ENCODE measurements at regions not wholly inside any gene's neighbourhood (a gene's known extent, or its start where the extent isn't known, plus 50 kb on each side); places are given as distances from the start of the nearest gene placed in this dataset.
"Not testable (repeated sequence)": the region's sequence is repeated elsewhere in the genome, so short reads cannot be mapped to it uniquely, and the experiment has no call there.

DNA sequence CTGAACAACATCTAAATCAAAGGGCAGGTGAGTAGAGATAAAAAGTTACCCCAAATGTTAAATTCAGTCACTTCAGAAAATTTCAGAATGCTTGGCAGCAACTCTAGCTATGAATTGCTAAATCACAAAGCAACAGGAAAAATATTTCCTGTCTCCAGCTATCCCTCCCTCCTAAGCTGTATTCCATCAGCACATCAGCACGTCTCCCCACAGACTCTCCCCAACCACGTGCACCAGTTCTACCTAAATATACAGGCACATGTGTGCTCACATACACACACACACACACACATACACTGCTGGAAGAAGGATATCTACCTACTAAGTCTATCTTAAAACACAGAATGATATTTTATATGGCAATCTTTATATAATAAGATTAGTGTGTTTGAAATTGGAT, 177.1 kb upstream of the ARHGEF26 start:
- DNase-seq (ENCODE audit: insufficient read length, low spot score) (no peak), FAIRE-seq (no peak)

DNA sequence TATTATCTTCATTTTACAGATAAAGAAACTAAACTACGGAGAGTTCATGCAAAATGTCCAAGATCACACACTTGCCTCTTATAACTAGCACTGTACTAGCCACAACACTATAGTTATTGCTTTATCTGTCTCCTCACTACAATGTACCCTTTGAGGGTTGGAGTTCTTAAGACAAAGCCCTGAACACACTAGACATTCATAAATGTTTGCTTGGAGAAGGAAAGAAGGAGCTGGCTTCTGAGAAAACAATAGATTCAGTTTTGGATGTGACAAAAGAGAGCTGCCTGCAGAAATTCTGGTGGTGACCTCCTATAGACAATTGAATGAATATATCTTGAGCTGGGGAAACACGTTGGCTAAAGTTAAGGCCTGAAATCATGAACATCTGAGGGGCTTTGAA, 169.9 kb upstream of the ARHGEF26 start:
- DNase-seq (ENCODE audit: insufficient read length, low spot score) (no peak), FAIRE-seq (no peak)

DNA sequence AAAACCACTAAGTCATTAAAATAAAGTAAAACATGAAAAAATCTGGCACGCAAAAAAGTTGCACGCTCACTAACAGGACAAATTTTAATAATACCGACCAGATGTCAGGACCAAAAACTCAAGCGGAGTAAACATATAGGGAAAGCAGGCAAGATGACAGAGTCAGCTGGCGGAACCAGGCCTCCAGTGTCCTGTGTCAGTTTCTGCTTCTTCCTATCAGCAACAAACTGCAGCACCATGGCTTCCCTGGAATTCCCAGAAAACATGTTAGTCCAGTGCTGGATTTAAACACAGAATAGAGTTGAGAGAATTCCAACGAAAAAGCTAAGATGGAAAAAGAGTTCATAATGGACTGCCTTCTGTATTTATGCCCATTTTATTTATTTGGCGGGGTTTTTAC, 169.1 kb upstream of the ARHGEF26 start:
- FAIRE-seq (no peak), DNase-seq (ENCODE audit: insufficient read length, low spot score) (no peak)

DNA sequence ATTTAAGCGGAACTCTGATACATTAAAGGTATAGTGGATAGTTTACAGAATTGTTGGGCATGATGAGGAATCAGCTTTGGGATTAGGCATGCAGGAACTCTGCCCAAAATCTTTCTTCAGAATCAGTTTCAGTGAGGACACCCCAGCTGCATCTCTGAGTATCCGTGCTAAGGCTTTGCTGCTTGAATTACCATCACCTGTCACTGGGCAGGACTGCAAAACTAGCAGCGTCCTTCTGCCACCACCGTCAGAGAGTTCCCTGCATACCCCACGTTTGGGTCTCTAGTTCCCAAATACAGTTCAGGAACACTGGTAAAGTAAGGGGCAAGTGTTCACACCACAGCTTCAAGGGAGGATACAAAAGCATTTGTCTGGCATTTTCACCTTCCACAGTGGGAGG, 164.6 kb upstream of the ARHGEF26 start:
- FAIRE-seq (no peak), DNase-seq (ENCODE audit: insufficient read length, low spot score) (no peak)

DNA sequence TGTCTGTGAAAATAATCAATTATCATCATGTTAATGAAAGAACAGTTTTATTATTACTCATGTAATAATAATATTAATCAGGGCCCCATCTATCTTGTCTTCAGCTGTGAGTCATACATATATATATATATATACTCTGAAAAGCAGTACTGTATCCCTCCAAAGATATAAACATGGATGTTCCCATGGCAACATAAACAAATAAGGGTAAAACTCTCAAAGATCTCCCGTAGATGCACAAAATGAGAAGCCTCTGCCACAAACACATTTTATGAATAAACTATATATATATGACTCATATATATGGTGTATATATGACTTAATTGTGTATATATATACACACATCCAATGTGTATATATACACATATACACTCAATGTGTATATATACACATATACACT, 163.8 kb upstream of the ARHGEF26 start:
- DNase-seq (ENCODE audit: insufficient read length, low spot score), result no peak
- FAIRE-seq, result no peak

DNA sequence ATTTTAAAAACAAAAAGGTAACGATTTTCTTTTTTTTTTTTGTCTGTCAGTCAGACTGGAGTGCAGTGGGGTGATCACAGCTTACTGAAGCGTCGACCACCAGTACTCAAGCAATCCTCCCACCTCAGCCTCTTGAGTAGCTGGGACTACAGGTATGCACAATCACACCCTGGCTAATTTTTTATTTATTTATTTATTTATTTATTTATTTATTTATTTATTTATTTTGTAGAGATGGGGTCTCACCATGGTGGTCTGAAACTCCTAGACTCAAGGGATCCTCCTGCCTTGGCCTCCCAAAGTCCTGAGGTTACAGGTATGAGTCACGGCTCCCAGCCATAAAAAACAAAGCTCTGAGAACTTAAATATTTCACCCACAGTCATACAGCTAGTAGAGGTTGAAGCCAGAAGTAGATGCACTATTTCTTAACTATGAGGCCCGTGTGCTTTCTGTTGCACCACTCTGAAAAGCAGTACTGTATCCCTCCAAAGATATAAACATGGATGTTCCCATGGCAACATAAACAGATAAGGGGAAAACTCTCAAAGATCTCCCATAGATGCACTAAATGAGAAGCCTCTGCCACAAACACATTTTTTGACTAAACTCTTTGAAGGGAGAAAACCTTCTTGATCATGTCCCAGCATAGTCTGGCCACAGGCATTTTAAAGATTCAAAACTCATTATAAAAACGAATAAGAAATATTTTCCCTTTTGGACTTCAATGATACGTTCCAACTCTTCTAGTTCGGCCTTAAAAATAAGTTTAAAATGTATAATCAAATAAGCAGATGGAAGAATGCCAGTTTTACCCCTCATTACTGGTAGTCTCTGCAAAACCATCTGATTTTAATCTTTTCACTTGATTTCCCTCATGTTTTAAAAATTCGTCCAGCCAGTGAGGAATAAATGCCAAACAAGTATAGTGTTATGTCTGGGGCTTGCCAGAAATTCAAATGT, 162.3 kb upstream of the ARHGEF26 start:
- DNase-seq (ENCODE audit: insufficient read length, low spot score) (no peak), FAIRE-seq (no peak)

DNA sequence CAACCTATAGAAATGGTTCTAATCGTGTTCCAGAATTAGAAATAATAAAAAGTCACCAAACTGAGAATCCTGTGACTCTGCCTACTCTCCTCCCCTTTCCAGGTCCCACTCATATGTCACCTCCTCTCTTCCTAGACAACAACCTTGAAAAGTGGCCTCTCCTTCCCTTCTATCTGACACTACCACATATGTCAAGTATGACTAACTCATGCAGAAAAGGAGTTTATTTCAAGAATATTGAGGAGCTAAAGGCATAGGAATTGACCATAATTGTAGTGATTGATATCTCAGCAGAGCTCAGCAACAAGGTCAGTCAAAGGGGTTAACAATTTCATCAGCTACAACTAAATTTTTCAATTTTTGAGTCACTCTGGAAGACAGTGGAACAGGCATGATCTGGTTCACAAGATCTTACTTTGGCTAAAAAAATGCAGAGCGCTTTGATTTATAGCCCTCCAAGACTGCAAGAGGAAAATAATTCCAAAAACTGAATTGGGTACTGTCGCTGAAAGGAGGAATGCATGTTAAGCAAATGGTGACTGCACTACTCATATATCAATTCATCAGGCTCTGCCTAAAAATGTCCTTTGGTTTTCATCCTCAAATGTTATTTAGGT, 160.6 kb upstream of the ARHGEF26 start:
- FAIRE-seq (no peak), DNase-seq (ENCODE audit: insufficient read length, low spot score) (no peak)

DNA sequence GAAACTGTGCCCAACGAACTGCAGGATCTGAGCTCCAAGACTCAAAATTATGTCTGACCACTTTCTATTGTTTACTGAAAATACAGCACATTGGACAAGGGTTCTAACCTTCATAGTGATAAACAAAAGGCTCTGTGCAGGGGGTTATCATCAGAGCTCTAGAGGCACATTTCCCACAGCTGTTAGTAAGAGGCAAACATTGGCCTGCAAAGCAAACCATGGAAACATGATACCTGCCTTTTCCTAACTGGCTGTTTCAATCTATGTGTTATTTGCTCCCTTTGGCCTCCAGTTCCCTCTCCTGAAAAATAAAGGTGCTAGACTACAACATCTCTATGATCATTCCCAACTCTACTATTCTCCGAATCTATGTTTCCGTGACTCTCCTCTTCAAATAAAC, 159.7 kb upstream of the ARHGEF26 start:
- DNase-seq (ENCODE audit: insufficient read length, low spot score), result no peak
- no peak for FAIRE-seq

DNA sequence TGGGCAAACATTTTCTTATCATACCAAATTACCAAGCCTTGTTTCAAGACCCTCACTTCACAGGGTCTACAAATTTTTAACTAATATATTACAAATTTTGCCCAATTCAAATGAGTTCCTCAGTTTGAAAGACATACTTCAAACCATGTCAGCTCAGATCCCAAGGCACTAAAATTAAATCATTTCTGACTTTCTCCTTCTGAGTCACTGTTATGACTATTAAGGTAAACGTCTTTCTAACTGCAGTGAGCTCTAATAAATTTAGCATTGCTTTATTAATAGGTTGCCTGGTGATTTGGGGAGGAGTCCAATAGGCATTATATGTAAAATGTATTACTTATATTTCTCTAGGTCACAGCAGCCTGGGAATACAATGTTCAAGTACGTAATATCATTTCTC, 158.2 kb upstream of the ARHGEF26 start:
- no peak for DNase-seq (ENCODE audit: insufficient read length, low spot score)
- no peak for FAIRE-seq

DNA sequence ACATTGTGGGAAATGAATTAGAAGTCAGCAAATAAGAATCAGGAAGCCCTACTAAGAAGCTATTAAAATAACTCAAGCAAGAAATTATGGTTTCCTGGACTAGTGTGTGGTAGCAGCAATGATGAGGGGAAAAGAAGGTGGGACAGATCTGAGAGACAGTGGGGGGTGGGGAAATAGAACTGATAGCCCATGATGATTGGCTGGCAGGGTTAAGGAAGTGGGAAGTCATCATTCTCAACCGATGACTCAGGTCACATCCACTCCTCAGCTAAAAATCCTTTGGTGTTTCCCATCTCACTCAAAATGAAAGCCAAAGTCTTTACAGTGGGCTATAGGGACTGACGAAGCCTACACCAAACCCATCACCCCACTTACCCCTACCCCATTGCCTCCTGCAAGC, 153.9 kb upstream of the ARHGEF26 start:
- FAIRE-seq (no peak), DNase-seq (ENCODE audit: insufficient read length, low spot score) (no peak)

DNA sequence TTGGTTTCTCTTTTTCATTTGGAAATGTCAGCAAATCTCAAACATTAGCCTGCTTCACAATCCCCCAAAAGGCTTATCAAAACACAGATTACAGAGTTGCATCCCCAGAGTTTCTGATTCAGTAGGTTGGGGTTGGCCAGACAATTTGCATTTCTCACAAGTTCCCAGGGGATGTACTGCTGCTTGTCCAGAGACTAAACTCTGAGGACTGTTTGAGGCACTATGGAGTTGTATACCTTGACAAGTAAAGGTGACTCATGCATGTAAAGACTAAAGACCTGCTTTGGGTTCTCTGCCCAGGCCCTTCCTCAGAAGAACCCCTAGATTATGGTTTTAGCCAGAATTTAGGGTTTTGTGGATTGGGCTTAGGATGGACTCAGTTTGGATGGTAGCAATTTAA, 151.1 kb upstream of the ARHGEF26 start:
- FAIRE-seq (no peak), DNase-seq (ENCODE audit: insufficient read length, low spot score) (no peak)

DNA sequence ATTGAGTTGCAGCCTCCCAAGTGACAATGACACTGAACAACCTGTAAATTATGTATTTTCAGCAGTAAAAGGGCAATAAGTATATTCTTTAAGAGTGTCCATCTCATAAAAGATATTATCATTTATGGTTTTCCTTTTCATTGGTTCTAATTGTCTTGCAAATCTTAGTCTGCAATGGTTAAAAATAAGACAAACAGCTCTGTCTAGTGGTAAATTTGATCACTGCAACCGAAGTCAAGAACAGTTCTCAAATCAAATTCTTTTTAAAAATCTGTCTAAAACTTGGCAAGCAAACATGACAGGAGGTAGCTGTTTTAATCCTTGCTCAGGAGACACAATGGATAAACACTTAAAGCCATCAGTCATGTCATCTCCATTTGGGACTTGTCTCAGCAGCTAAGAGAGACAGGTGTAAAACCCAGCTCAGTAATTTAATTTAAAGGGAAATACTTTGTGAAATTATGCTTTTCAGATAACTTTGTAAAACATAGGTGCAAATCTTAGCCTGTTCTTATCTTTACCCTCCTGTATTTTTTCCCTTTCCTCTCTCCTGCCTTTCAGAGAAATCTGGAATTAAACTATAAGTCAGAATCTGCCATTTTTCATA, 150.3 kb upstream of the ARHGEF26 start:
- no peak for FAIRE-seq
- peak; percentile 4 for DNase-seq (ENCODE audit: insufficient read length, low spot score)

DNA sequence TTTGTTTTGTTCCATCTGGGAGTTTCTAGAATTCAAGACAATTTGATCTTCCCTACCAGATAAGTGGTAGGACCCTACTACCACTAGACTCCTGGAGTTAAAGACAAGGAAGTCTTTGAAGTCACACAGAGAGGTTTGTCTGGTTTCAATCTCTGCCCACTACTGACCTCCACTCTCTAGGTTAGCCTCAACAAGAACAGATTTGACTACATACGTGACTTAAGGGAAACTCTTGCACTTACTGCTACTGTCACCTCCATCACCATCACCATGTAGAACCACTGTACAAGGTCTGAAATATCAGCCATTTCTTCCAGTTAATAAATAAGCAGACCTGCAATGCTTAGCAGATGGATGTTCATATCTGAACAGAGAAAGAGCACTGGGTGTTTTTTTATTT, 148.3 kb upstream of the ARHGEF26 start:
- no peak for DNase-seq (ENCODE audit: insufficient read length, low spot score)
- no peak for FAIRE-seq

DNA sequence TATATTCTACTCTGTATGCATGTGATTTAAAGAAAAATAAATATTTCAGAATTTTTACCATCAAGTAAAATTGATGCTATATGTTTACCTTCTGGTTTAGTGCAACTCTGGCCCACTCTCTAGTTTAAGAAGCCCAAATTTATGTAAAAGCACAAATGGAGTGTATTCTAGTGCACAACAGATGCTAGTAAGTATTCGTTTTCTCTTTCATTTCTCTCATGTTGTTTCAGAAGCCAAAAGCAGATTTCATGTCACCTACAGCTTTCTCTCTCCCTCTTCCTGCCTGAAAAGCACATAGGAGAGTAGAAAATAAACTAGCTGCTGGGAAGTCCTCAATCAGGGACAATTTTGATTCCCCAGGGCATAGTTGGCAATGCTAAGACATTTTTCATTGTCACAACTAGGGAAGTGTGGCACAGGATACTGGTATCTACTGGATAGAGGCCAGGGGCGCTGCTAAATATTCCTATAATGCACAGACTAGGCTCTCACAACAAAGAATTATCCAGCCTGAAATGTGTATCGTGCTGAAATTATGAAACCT, 147.4 kb upstream of the ARHGEF26 start:
- DNase-seq (ENCODE audit: insufficient read length, low spot score), result no peak
- no peak for FAIRE-seq

DNA sequence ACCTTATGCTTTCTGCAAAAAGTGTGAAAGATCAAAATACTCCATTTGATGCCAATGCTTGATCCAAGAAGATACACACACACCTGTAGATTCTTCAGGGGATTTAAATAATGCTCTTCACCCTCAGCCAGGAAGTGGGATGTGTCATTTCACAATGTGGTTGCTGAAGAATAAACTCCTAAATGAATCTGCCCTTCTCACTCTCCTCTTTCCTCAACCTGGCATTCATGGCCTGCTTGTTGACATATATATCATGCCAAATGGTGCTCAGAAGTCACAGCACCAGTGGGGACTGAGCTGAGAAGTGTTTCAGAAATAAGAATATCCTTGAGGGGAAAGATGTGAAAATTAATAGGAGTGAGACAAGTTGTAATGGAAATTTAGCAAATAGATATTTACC, 146.6 kb upstream of the ARHGEF26 start:
- DNase-seq (ENCODE audit: insufficient read length, low spot score) (no peak), FAIRE-seq (no peak)

DNA sequence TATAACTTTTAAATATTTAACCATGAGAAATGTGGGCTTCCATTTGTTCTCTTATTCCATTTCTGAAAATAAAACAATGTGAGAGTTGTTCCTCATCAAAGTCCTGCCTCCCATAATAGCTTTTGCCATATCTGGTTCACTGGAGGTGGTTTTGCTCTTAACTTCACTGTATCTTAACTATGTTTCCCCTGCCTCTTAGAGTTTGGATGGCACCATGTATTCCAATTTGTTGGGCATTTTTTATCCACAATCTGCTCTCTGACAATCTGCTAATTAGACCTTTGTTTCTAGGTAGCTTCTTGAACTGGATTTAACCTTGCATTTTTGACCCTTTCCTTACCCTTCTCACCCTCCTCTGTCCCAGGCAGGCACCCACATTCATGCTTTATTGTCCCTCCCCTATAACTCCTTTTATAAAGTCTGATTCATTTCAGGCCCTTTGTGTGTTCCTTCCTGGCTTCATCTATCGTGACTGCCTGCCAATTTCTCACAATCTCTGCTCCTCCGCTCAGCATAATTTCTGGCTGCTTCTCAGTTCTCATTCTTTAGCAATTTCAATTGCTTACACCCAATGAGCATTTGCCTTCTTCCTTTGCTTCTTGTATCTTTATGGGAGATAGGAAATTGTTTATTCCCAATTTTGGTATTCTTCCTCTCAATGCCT, 144.2 kb upstream of the ARHGEF26 start:
- no peak for FAIRE-seq
- no peak for DNase-seq (ENCODE audit: insufficient read length, low spot score)

DNA sequence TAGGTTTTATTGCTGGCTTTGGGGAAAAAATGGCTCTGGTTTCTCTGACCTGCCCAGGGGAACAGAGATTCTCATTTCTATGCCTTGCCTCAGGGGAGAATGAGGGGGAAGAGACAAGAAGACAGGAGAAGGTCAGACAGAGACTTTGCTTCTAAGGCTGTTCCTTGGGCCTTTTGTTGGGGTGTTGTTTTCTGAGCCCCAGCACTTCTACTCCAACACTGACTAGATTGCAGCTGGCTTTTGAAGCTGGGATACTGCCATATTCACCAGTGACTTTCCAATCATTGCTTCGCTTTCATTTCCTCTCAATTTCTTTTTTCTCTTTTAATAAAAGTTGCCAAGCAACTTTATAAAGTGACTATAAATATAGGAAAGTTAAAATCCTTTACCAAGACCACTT, 143.2 kb upstream of the ARHGEF26 start:
- no peak for DNase-seq (ENCODE audit: insufficient read length, low spot score)
- no peak for FAIRE-seq

DNA sequence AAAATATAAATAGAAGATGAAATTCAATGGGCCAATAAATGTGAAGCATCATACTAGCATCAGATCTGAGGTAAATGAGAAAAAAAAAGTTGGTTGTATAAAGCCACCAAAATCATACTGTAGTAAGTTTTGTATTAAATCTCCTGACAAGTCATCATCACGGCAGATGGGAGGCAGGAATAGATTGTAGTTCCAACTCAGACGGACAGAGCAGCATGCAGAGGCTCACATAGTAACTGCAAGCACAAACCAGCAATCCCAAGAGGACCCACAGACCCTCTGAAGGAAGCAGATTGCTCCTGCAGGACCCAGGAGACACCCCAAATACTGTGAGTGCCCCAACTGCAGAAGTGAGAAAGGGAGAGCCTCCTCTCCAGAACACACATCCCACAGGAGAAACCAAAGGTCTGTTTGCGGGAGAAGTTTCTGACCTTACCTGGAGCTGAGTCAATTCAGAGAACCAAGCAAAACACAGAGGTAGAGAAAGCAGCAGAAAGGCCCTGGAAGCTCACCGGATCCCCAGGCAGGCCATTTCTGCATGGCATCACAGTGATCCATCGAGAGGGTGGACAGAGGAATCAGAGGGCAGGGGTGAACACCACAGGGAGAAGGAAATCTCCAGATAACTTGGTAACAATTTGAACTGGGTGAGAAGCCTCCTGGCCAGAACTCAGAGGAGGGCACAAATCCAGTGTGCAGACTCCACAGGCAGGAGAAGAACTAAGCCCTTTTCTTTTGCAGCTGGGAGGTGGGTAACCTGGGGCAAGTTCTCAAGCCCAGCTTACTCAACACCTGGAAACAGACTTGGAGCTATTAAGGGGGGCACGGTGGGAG, 141.6 kb upstream of the ARHGEF26 start:
- FAIRE-seq (no peak), DNase-seq (ENCODE audit: insufficient read length, low spot score) (no peak)

DNA sequence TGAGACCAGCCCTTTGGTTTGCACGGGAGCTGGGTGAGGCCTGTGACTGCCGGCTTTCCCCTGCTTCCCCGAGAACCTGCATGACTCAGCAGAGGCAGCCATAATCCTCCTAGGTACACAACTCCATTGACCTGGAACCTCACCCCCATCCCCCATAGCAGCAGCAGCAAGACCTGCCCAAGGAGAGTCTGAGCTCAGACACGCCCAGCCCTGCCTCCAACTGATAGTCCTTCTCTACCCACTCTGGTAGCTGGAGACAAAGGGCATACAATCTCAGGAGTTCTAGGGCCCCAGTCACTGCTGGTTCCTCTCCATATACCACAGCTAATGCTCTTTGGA, 141.0 kb upstream of the ARHGEF26 start:
- FAIRE-seq, result no peak
- no peak for DNase-seq (ENCODE audit: insufficient read length, low spot score)

DNA sequence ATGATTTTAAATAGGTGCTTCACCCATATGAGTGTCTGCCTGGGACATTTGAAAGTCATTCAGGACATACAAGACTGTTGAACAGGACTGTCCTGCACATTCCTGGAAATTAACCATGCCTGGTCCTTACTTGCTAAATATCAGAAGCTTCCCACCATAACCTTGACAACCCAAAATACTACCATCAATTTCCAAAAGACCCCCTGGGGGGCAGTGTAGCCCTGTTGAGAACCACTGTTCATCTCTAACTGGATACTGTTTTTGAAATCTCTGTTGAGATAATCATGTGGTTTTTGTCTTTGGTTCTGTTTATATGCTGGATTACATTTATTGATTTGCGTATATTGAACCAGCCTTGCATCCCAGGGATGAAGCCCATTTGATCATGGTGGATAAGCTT, 123.8 kb upstream of the ARHGEF26 start:
- FAIRE-seq; DNase-seq (ENCODE audit: insufficient read length, low spot score): not testable (repeated sequence)
